ENCODE measurements at regions not wholly inside any gene's neighbourhood (a gene's known extent, or its start where the extent isn't known, plus 50 kb on each side); places are given as distances from the start of the nearest gene placed in this dataset.

DNA sequence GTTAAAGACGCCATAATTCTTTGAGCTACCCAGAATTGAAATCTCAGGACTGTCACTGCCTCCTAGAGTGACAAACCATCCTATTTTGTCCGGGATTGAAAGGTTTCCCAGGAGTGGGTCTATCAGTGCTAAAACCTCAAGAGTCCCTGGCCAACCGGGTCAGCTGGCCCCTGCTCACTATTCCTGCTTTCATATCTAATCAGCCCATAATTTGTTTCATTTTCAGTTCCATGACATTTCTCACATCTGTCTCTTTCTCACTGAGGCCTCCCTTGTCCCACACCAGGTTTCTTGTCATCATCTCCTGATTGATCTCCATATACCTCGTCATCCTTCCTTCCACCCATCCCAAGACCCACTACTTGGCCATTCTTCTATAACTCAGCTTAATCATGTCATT is 98.2 kb downstream of the SLC35B3 start:
- TF ChIP-seq SP1 (IDR thresholded peaks at IDR 0.05): no peak
- no peak for TF ChIP-seq FOXK2 (IDR thresholded peaks at IDR 0.05)
- no peak for TF ChIP-seq BHLHE40 (IDR thresholded peaks at IDR 0.05; ENCODE audit: borderline replicate concordance)
- TF ChIP-seq CTBP1 (IDR thresholded peaks at IDR 0.05; ENCODE audit: borderline replicate concordance): no peak
- no peak for TF ChIP-seq ARNT (IDR thresholded peaks at IDR 0.05)
- no peak for TF ChIP-seq HDGF (IDR thresholded peaks at IDR 0.05; ENCODE audit: borderline replicate concordance)
- no peak for TF ChIP-seq ZNF384 (IDR thresholded peaks at IDR 0.05)
- TF ChIP-seq FOXM1 (IDR thresholded peaks at IDR 0.05; ENCODE audit: borderline replicate concordance): no peak
- TF ChIP-seq ELF4 (IDR thresholded peaks at IDR 0.05): no peak
- TF ChIP-seq L3MBTL2 (conservative IDR thresholded peaks at IDR 0.05): no peak
- CTCF ChIA-PET: no interaction called here
- POLR2A ChIA-PET: no interaction called here
- DNase-seq (ENCODE audit: extremely low spot score): no peak

DNA sequence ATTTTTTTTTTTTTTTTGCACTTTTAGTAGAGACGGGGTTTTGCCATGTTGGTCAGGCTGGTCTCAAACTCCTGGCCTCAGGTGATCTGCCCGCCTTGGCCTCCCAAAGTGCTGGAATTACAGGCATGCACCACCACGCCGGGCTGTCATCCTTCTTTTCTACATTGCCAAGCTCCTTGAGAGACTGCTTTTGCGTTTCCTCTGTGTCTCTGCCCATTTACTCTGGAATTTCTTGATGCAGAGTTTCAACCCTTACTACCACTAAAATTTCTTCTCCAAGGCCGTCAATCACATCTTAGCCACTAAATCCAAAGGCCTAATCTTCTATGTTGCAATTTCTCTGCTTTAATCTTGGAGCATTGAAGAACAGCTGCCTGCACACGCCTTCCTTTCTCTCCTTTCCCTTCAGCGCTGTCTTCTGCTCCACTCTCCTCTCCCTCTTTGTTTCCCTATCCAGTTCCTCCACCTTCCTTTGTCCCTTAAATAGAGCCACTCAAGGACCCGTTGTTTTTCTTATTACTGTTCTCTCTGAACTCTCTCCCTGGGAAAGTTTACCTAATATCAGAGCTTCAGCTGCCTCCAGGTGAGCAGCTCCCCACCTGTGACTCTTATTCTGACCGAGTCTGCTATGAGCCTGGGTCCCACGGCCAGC is 98.8 kb downstream of the SLC35B3 start:
- TF ChIP-seq SP1 (IDR thresholded peaks at IDR 0.05) (no peak), ARNT (IDR thresholded peaks at IDR 0.05) (no peak), CTBP1 (IDR thresholded peaks at IDR 0.05; ENCODE audit: borderline replicate concordance) (no peak), FOXK2 (IDR thresholded peaks at IDR 0.05) (no peak), SUZ12 (IDR thresholded peaks at IDR 0.05) (no peak), FOXM1 (IDR thresholded peaks at IDR 0.05; ENCODE audit: borderline replicate concordance) (no peak), NFRKB (IDR thresholded peaks at IDR 0.05) (no peak), FOXA1 (IDR thresholded peaks at IDR 0.05) (no peak), HDGF (IDR thresholded peaks at IDR 0.05; ENCODE audit: borderline replicate concordance) (no peak), BHLHE40 (IDR thresholded peaks at IDR 0.05; ENCODE audit: borderline replicate concordance) (no peak)
- TF ChIP-seq, protein P1, sequence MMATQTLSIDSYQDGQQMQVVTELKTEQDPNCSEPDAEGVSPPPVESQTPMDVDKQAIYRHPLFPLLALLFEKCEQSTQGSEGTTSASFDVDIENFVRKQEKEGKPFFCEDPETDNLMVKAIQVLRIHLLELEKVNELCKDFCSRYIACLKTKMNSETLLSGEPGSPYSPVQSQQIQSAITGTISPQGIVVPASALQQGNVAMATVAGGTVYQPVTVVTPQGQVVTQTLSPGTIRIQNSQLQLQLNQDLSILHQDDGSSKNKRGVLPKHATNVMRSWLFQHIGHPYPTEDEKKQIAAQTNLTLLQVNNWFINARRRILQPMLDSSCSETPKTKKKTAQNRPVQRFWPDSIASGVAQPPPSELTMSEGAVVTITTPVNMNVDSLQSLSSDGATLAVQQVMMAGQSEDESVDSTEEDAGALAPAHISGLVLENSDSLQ (IDR thresholded peaks at IDR 0.05): no peak
- POLR2A ChIA-PET: no interaction called here
- no peak for DNase-seq (ENCODE audit: extremely low spot score)
- CTCF ChIA-PET: no interaction called here

DNA sequence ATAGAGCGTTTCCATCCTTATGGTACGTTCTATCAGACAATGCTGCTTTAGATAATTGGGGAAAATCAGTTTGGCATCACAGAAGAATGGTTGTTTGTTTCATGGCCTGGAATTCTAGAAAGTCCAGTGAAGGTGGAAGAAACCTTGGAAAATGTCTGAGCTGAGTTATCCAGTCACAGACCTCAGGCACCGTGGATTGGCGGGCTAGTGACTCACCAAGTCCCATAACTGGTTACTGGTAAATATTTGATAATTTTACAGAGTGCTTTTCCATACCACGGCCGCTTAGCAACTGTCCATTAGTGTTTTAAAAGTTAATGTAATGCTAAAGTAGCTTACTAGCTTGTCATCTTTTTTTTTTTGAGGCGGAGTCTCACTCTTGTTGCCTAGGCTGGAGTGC is 99.4 kb downstream of the SLC35B3 start:
- TF ChIP-seq TARDBP (IDR thresholded peaks at IDR 0.05) (no peak), BHLHE40 (IDR thresholded peaks at IDR 0.05; ENCODE audit: borderline replicate concordance) (no peak), ARNT (IDR thresholded peaks at IDR 0.05) (no peak), SUZ12 (IDR thresholded peaks at IDR 0.05) (no peak), HDGF (IDR thresholded peaks at IDR 0.05; ENCODE audit: borderline replicate concordance) (no peak), FOXM1 (IDR thresholded peaks at IDR 0.05; ENCODE audit: borderline replicate concordance) (no peak), CTBP1 (IDR thresholded peaks at IDR 0.05; ENCODE audit: borderline replicate concordance) (no peak)
- TF ChIP-seq, protein P1 (IDR thresholded peaks at IDR 0.05): no peak
- POLR2A ChIA-PET: no interaction called here
- no peak for DNase-seq (ENCODE audit: extremely low spot score)
- CTCF ChIA-PET: no interaction called here

DNA sequence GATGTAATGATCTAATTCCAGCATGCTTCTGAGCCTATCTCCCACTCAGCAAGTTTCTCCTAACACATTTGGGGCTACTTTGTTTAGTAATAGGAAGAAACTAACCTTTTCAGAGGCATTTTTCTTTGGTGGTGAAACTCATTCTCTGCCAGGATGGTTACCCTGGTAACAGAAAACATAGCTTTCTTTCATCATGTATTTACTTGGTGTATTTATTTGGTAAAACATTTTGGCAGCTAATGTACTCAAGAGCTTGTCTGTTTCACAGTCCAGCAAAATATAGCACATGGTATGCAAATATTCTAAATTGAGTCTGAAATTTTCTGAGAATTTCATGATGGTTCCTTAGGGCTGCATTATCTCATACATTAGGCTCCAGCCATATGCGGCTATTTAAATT is 100.0 kb downstream of the SLC35B3 start:
- no peak for DNase-seq (ENCODE audit: extremely low spot score)
- ChIA-PET POLR2A (no interaction called here), CTCF (no interaction called here)
- TF ChIP-seq, protein P1 (IDR thresholded peaks at IDR 0.05): no peak
- TF ChIP-seq NFRKB (IDR thresholded peaks at IDR 0.05) (no peak), LEF1 (IDR thresholded peaks at IDR 0.05; ENCODE audit: borderline replicate concordance) (no peak), FOXM1 (IDR thresholded peaks at IDR 0.05; ENCODE audit: borderline replicate concordance) (no peak), TARDBP (IDR thresholded peaks at IDR 0.05) (no peak), L3MBTL2 (conservative IDR thresholded peaks at IDR 0.05) (no peak), SUZ12 (IDR thresholded peaks at IDR 0.05) (no peak), ZNF384 (IDR thresholded peaks at IDR 0.05) (no peak), CTBP1 (IDR thresholded peaks at IDR 0.05; ENCODE audit: borderline replicate concordance) (no peak), HDGF (IDR thresholded peaks at IDR 0.05; ENCODE audit: borderline replicate concordance) (no peak), FOXA1 (IDR thresholded peaks at IDR 0.05) (no peak), ARNT (IDR thresholded peaks at IDR 0.05) (no peak), SP1 (IDR thresholded peaks at IDR 0.05) (no peak), FOXK2 (IDR thresholded peaks at IDR 0.05) (no peak), BHLHE40 (IDR thresholded peaks at IDR 0.05; ENCODE audit: borderline replicate concordance) (no peak)

DNA sequence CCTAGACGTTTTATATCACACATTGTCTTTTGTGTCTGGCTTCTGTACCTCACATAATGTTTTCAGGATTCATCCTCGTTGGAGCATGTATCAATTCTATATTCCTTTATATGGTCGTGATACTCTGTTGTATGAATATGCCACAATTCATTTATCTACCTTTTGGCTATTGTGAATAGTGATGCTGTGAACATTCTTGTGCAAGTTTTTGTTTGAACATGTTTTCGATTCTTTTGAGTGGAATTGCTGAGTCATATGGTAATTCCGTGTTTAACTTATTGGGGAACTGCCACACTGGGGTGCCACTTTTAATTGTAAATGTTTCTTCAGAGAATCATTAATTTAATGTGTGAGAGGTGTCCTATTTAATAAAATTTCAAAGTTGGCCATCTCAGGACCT is 101.2 kb downstream of the SLC35B3 start:
- DNase-seq (ENCODE audit: extremely low spot score): no peak
- TF ChIP-seq L3MBTL2 (conservative IDR thresholded peaks at IDR 0.05) (no peak), ELF4 (IDR thresholded peaks at IDR 0.05) (no peak), CTBP1 (IDR thresholded peaks at IDR 0.05; ENCODE audit: borderline replicate concordance) (no peak), FOXK2 (IDR thresholded peaks at IDR 0.05) (no peak), TARDBP (IDR thresholded peaks at IDR 0.05) (no peak), FOXM1 (IDR thresholded peaks at IDR 0.05; ENCODE audit: borderline replicate concordance) (no peak), SUZ12 (IDR thresholded peaks at IDR 0.05) (no peak), NFRKB (IDR thresholded peaks at IDR 0.05) (no peak), LEF1 (IDR thresholded peaks at IDR 0.05; ENCODE audit: borderline replicate concordance) (no peak), ZNF384 (IDR thresholded peaks at IDR 0.05) (no peak), BHLHE40 (IDR thresholded peaks at IDR 0.05; ENCODE audit: borderline replicate concordance) (no peak), SP1 (IDR thresholded peaks at IDR 0.05) (no peak)
- ChIA-PET POLR2A (no interaction called here), CTCF (no interaction called here)

DNA sequence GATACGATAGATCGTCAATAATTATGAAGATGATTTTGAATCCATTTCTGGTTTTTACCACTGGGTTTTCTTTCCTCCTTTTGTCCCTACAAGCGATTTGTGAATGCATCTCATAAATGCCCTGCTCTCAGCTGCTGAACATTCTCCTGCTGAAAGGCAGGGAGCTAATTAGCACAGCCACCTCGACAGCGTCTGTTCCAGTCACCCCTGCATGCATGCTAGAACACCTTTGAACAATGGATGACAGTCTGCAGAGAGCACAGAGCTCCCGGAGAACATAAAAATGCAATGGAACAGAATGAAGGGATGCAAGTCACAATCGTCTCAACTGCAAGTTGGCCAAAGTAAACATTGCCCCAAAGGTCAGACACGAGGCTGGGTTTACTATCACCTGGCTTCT is 105.8 kb downstream of the SLC35B3 start:
- DNase-seq (ENCODE audit: extremely low spot score): no peak
- ChIA-PET POLR2A (no interaction called here), CTCF (no interaction called here)

More for the DNA sequence above, 105.8 kb downstream of the SLC35B3 start:
- no peak for TF ChIP-seq SP1 (IDR thresholded peaks at IDR 0.05)
- TF ChIP-seq, protein P1 (IDR thresholded peaks at IDR 0.05): no peak
- TF ChIP-seq CTBP1 (IDR thresholded peaks at IDR 0.05; ENCODE audit: borderline replicate concordance): no peak
- no peak for TF ChIP-seq BHLHE40 (IDR thresholded peaks at IDR 0.05; ENCODE audit: borderline replicate concordance)
- TF ChIP-seq NFRKB (IDR thresholded peaks at IDR 0.05): no peak
- no peak for TF ChIP-seq ZNF384 (IDR thresholded peaks at IDR 0.05)
- TF ChIP-seq L3MBTL2 (conservative IDR thresholded peaks at IDR 0.05): no peak
- TF ChIP-seq ARNT (IDR thresholded peaks at IDR 0.05): no peak
- no peak for TF ChIP-seq HDGF (IDR thresholded peaks at IDR 0.05; ENCODE audit: borderline replicate concordance)
- TF ChIP-seq FOXA1 (IDR thresholded peaks at IDR 0.05): no peak
- no peak for TF ChIP-seq FOXM1 (IDR thresholded peaks at IDR 0.05; ENCODE audit: borderline replicate concordance)
- TF ChIP-seq LEF1 (IDR thresholded peaks at IDR 0.05; ENCODE audit: borderline replicate concordance): no peak
- no peak for TF ChIP-seq ELF4 (IDR thresholded peaks at IDR 0.05)
- no peak for TF ChIP-seq TARDBP (IDR thresholded peaks at IDR 0.05)
- TF ChIP-seq SUZ12 (IDR thresholded peaks at IDR 0.05): no peak
- TF ChIP-seq FOXK2 (IDR thresholded peaks at IDR 0.05): no peak

All from HEK293T (cell line).